ENCODE measurements at regions not wholly inside any gene's neighbourhood (a gene's known extent, or its start where the extent isn't known, plus 50 kb on each side); places are given as distances from the start of the nearest gene placed in this dataset.

DNA sequence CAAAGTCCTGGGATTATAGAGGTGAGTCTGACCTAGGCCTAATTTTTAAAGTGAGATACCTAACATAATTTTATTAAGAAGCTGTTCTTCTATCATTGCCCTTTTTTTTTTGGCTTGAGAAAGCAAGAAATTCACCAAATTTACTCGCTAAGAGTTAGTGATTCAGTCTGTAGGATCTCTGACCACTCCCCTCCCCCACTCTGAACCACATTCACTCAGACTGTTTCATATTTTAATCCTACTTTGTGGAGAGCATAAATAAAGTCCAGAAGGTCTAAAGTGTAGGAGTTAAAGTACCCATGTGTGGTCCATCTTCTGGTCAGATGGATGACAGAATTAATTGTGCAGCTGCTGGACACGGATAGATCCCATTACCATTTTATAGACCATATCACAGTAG is 115.8 kb upstream of the MGAT5 start:
- Histone ChIP-seq H3K9me2 (no peaks in the 10 kb centered on the region), H3K27ac (ENCODE audit: low read depth in 2 of 2, low read length in 1 of 2) (peak overlapping the region; percentile 73 to 79; a peak in 3 of 4 replicates), H3K79me2 (ENCODE audit: insufficient read depth) (peaks cover 27% of the 10 kb centered on the region; the same call in 1 of the 2 replicates), H3K9ac (no peak overlapping the region), H4K20me1 (ENCODE audit: insufficient read depth) (no peaks in the 10 kb centered on the region), H3F3A (replicated peaks; ENCODE audit: insufficient read depth) (peaks cover 16% of the 10 kb centered on the region), H3K27me3 (ENCODE audit: insufficient read depth) (no peaks in the 10 kb centered on the region), H3K4me2 (peak overlapping the region; percentile 68), H3K36me3 (replicated peaks in 1 of 2; ENCODE audit: control insufficient read depth in 1 of 2, insufficient read depth in 2 of 2, low read length in 1 of 2) (no peaks in the 10 kb centered on the region), H2AFZ (ENCODE audit: low read depth) (no peak overlapping the region), H3K4me1 (ENCODE audit: control insufficient read depth in 1 of 2, insufficient read depth in 2 of 2, low read depth in 1 of 2, low read length in 1 of 2) (peaks cover 19 to 41% of the 10 kb centered on the region in 2 experiments; a peak in 3 of 4 replicates), H3K9me3 (no peaks in the 10 kb centered on the region), H3K4me3 (ENCODE audit: low read depth in 2 of 2, low read length in 1 of 2) (no peak overlapping the region)
- TF ChIP-seq GATA2 (CRISPR knock-in tag; IDR thresholded peaks at IDR 0.05) (no peak), GABPA (IDR thresholded peaks at IDR 0.05; ENCODE audit: low read depth) (no peak), MEF2A (IDR thresholded peaks at IDR 0.05; ENCODE audit: borderline replicate concordance, low read depth) (no peak), EZH2phosphoT487 (IDR thresholded peaks at IDR 0.05; ENCODE audit: borderline replicate concordance, low read depth) (no peak)
- DNase-seq: no peak
- 80% methylated on average over 2 of the region's 2 CpGs for WGBS (ENCODE audit: low lambda C conversion rate)
- POLR2A ChIA-PET: no interaction called here
- CTCF ChIA-PET: interaction anchor here (1.2 to 4.5 kb wide), 3 partner anchors 20 to 107 kb away, joined by 3 to 15 read pairs (median 3); no protein-coding TSS in a partner anchor

DNA sequence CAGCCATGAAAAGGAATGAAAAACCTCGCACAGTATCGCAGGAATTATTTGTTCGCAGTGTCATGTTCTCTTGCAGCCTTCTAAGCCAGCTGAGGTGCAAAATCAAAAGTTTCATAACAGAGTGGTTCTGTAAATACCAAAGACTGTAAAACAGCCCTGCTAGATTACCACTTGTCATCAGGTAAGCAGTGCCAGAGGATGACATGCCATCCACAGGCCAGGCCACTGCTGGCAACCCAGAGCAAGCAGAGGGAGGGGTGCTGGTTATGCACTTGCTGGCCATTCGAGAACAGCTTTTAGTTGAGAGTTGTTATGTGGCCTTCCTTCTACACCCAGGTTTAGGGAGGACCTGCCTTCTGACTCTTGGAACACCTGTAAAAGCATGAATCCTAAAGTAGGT is 114.3 kb upstream of the MGAT5 start:
- no peak for TF ChIP-seq ELF1 (IDR thresholded peaks at IDR 0.05)
- no peak for TF ChIP-seq RFX5 (IDR thresholded peaks at IDR 0.05; ENCODE audit: low read length)
- no peak for TF ChIP-seq NRF1 (IDR thresholded peaks at IDR 0.05; ENCODE audit: low read depth, low read length)
- TF ChIP-seq, protein P1, sequence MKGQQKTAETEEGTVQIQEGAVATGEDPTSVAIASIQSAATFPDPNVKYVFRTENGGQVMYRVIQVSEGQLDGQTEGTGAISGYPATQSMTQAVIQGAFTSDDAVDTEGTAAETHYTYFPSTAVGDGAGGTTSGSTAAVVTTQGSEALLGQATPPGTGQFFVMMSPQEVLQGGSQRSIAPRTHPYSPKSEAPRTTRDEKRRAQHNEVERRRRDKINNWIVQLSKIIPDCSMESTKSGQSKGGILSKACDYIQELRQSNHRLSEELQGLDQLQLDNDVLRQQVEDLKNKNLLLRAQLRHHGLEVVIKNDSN (IDR thresholded peaks at IDR 0.05; ENCODE audit: borderline replicate concordance, low read depth): no peak
- TF ChIP-seq, protein P2, sequence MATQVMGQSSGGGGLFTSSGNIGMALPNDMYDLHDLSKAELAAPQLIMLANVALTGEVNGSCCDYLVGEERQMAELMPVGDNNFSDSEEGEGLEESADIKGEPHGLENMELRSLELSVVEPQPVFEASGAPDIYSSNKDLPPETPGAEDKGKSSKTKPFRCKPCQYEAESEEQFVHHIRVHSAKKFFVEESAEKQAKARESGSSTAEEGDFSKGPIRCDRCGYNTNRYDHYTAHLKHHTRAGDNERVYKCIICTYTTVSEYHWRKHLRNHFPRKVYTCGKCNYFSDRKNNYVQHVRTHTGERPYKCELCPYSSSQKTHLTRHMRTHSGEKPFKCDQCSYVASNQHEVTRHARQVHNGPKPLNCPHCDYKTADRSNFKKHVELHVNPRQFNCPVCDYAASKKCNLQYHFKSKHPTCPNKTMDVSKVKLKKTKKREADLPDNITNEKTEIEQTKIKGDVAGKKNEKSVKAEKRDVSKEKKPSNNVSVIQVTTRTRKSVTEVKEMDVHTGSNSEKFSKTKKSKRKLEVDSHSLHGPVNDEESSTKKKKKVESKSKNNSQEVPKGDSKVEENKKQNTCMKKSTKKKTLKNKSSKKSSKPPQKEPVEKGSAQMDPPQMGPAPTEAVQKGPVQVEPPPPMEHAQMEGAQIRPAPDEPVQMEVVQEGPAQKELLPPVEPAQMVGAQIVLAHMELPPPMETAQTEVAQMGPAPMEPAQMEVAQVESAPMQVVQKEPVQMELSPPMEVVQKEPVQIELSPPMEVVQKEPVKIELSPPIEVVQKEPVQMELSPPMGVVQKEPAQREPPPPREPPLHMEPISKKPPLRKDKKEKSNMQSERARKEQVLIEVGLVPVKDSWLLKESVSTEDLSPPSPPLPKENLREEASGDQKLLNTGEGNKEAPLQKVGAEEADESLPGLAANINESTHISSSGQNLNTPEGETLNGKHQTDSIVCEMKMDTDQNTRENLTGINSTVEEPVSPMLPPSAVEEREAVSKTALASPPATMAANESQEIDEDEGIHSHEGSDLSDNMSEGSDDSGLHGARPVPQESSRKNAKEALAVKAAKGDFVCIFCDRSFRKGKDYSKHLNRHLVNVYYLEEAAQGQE (IDR thresholded peaks at IDR 0.05; ENCODE audit: low read depth, low read length): no peak
- no peak for TF ChIP-seq MXI1 (IDR thresholded peaks at IDR 0.05; ENCODE audit: low read depth, low read length)
- TF ChIP-seq, protein P3, sequence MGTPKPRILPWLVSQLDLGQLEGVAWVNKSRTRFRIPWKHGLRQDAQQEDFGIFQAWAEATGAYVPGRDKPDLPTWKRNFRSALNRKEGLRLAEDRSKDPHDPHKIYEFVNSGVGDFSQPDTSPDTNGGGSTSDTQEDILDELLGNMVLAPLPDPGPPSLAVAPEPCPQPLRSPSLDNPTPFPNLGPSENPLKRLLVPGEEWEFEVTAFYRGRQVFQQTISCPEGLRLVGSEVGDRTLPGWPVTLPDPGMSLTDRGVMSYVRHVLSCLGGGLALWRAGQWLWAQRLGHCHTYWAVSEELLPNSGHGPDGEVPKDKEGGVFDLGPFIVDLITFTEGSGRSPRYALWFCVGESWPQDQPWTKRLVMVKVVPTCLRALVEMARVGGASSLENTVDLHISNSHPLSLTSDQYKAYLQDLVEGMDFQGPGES (IDR thresholded peaks at IDR 0.05; ENCODE audit: low read depth, low read length): no peak
- TF ChIP-seq SIN3A (IDR thresholded peaks at IDR 0.05; ENCODE audit: borderline replicate concordance, low read depth, low read length): no peak
- no peak for TF ChIP-seq TEAD4 (IDR thresholded peaks at IDR 0.05; ENCODE audit: borderline replicate concordance, insufficient read depth)
- TF ChIP-seq, protein P4, sequence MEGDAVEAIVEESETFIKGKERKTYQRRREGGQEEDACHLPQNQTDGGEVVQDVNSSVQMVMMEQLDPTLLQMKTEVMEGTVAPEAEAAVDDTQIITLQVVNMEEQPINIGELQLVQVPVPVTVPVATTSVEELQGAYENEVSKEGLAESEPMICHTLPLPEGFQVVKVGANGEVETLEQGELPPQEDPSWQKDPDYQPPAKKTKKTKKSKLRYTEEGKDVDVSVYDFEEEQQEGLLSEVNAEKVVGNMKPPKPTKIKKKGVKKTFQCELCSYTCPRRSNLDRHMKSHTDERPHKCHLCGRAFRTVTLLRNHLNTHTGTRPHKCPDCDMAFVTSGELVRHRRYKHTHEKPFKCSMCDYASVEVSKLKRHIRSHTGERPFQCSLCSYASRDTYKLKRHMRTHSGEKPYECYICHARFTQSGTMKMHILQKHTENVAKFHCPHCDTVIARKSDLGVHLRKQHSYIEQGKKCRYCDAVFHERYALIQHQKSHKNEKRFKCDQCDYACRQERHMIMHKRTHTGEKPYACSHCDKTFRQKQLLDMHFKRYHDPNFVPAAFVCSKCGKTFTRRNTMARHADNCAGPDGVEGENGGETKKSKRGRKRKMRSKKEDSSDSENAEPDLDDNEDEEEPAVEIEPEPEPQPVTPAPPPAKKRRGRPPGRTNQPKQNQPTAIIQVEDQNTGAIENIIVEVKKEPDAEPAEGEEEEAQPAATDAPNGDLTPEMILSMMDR (IDR thresholded peaks at IDR 0.05): no peak
- TF ChIP-seq TAF1 (IDR thresholded peaks at IDR 0.05; ENCODE audit: borderline replicate concordance, low read depth, low read length): no peak
- no peak for TF ChIP-seq GATA2 (CRISPR knock-in tag; IDR thresholded peaks at IDR 0.05)
- no peak for TF ChIP-seq EZH2phosphoT487 (IDR thresholded peaks at IDR 0.05; ENCODE audit: borderline replicate concordance, low read depth)
- TF ChIP-seq, protein P5, sequence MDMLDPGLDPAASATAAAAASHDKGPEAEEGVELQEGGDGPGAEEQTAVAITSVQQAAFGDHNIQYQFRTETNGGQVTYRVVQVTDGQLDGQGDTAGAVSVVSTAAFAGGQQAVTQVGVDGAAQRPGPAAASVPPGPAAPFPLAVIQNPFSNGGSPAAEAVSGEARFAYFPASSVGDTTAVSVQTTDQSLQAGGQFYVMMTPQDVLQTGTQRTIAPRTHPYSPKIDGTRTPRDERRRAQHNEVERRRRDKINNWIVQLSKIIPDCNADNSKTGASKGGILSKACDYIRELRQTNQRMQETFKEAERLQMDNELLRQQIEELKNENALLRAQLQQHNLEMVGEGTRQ (IDR thresholded peaks at IDR 0.05; ENCODE audit: borderline replicate concordance, low read depth, low read length): no peak
- no peak for TF ChIP-seq CHD2 (IDR thresholded peaks at IDR 0.05; ENCODE audit: low read length, partially characterized antibody)
- no peak for TF ChIP-seq RAD21 (IDR thresholded peaks at IDR 0.05; ENCODE audit: low read length)
- H3K79me2 ChIP-seq (ENCODE audit: insufficient read depth): peaks cover 27% of the 10 kb centered on the region; the same call in 1 of the 2 replicates

More for the DNA sequence above, 114.3 kb upstream of the MGAT5 start:
- no peak overlapping the region for H3K27ac ChIP-seq (ENCODE audit: low read depth in 2 of 2, low read length in 1 of 2)
- no peaks in the 10 kb centered on the region for H3K9me2 ChIP-seq
- H3K9ac ChIP-seq: no peak overlapping the region
- 95% methylated on average over 4 of the region's 4 CpGs for WGBS (ENCODE audit: low lambda C conversion rate)
- POLR2A ChIA-PET: no interaction called here
- H3K4me1 ChIP-seq (ENCODE audit: control insufficient read depth in 1 of 2, insufficient read depth in 2 of 2, low read depth in 1 of 2, low read length in 1 of 2): peaks cover 19 to 29% of the 10 kb centered on the region in 2 experiments; a peak in 3 of 4 replicates
- no peaks in the 10 kb centered on the region for H3K27me3 ChIP-seq (ENCODE audit: insufficient read depth)
- H2AFZ ChIP-seq (ENCODE audit: low read depth): no peak overlapping the region
- H3K9me3 ChIP-seq: no peaks in the 10 kb centered on the region
- H3K4me3 ChIP-seq (ENCODE audit: low read depth in 2 of 2, low read length in 1 of 2): no peak overlapping the region
- H3F3A ChIP-seq (replicated peaks; ENCODE audit: insufficient read depth): peaks cover 16% of the 10 kb centered on the region
- H3K4me2 ChIP-seq: no peak overlapping the region
- CTCF ChIA-PET: interaction anchor here (0.7 to 1.8 kb wide), 4 partner anchors 21 to 106 kb away, joined by 3 to 7 read pairs (median 4); no protein-coding TSS in a partner anchor
- H3K36me3 ChIP-seq (replicated peaks in 1 of 2; ENCODE audit: control insufficient read depth in 1 of 2, insufficient read depth in 2 of 2, low read length in 1 of 2): no peaks in the 10 kb centered on the region
- DNase-seq: no peak
- no peaks in the 10 kb centered on the region for H4K20me1 ChIP-seq (ENCODE audit: insufficient read depth)
